ENCODE measurements at regions not wholly inside any gene's neighbourhood (a gene's known extent, or its start where the extent isn't known, plus 50 kb on each side); places are given as distances from the start of the nearest gene placed in this dataset.
"Not testable (repeated sequence)": the region's sequence is repeated elsewhere in the genome, so short reads cannot be mapped to it uniquely, and the experiment has no call there.

DNA sequence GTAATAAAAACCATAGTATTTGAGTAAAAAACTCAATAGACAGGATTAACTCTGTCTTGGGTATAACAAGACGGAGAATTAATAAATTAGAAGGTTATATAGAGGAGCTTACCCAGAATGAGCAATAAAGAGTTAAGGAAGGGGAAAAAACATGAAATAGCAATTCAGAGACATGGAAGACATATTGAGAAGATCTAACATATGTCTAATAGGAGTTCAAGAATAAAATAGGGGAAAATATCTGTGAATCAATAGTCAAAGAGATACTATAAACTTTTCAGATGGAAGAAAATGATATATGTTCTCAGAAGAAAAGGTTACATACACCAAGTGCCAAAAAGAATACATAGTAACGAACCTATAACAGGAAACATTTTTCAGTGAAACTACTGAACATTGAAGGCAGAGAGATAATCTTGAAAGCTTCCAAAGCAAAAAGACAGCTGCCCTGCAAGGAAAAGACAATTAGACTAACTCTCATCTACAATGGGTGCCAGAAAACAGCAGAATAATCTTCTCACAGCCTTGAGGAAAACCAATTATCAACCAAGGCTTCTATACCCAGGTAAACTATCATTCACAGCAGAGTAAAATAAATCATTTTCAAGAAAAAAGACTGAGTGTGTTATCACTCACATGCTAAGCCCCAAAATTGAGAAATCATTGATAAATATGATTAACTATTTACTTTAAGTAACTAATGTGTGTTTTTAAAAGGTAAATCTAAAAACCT, 106.0 kb downstream of the ENC1 start:
- Histone ChIP-seq H3K27ac (ENCODE audit: low read length) (no peak overlapping the region), H3K27me3 (ENCODE audit: control insufficient read depth in 1 of 2, insufficient read depth in 2 of 2, low read length in 2 of 2) (no peaks in the 10 kb centered on the region), H3K9ac (ENCODE audit: low read length in 2 of 2) (no peak overlapping the region), H3K9me3 (ENCODE audit: control insufficient read depth in 2 of 2, low read length in 2 of 2) (peaks cover 0 to 3% of the 10 kb centered on the region in 2 donors), H3K4me3 (ENCODE audit: low read length in 2 of 2) (no peak overlapping the region), H3K36me3 (ENCODE audit: control insufficient read depth in 2 of 2, insufficient read depth in 2 of 2, low read length in 2 of 2) (no peaks in the 10 kb centered on the region), H3K4me1 (ENCODE audit: control insufficient read depth, insufficient read depth, low read length) (no peaks in the 10 kb centered on the region)

DNA sequence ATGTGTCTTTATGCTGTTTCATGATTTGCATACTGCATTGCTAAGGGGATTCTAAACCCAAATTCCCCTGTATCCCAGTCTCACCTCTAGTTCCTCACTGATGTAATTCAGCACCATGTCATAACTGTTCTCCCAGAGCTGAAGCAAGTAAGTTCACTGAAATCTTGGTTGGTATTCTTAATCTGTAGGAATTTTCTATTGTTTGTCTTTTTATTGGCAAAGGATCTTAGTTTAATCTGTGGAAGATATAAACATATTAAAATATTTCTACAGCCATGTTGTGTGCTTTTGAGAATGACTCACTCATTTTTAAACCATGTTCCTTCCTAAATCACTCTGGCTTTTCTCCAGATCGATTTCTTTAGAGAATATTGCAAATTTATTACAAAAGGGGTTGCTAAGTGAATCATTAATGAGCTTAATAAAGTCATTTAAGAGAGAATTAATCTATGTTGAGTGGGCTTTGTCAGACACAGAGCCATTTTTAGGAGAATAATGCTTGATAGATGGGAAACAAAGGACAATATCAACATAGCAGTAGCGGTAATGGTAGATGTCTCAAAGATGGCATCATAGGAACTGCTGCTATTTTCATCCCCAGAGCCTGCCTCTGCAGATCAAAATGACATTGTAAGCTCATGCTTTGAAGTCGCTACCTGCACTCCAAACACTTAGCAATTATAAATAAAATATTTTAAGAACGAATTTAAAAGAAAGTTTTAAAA, 110.0 kb downstream of the ENC1 start:
- no peak overlapping the region for H3K27ac ChIP-seq (ENCODE audit: low read length)
- no peak overlapping the region for H3K4me3 ChIP-seq (ENCODE audit: low read length in 2 of 2)
- H3K27me3 ChIP-seq (ENCODE audit: control insufficient read depth in 1 of 2, insufficient read depth in 2 of 2, low read length in 2 of 2) = no peaks in the 10 kb centered on the region
- no peak overlapping the region for H3K9ac ChIP-seq (ENCODE audit: low read length in 2 of 2)
- H3K36me3 ChIP-seq (ENCODE audit: control insufficient read depth in 2 of 2, insufficient read depth in 2 of 2, low read length in 2 of 2) = no peaks in the 10 kb centered on the region
- H3K9me3 ChIP-seq (ENCODE audit: control insufficient read depth in 2 of 2, low read length in 2 of 2) = peaks cover 0 to 3% of the 10 kb centered on the region in 2 donors
- H3K4me1 ChIP-seq (ENCODE audit: control insufficient read depth, insufficient read depth, low read length) = no peaks in the 10 kb centered on the region

DNA sequence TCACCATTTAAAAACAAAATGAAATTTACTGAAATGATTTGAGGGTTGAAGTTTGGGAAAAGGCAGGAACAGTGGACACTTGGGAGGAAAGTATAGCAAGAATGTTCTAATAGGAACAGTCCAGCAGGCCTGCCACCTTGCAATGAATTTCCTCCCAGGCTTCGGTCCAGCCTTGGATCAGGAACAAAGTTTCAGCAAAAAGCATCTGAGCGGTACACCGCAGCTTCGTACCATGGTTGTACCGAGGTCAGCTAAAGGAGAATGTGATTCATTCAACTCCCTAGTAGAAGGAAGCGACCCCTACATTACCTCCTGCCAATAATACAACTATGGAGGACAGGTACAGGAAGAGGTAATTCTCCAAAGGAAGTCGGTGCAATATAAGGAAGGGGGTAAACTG, 111.4 kb downstream of the ENC1 start:
- Histone ChIP-seq H3K27me3 (ENCODE audit: control insufficient read depth in 1 of 2, insufficient read depth in 2 of 2, low read length in 2 of 2) (no peaks in the 10 kb centered on the region), H3K4me3 (ENCODE audit: low read length in 2 of 2) (no peak overlapping the region), H3K4me1 (ENCODE audit: control insufficient read depth, insufficient read depth, low read length) (no peaks in the 10 kb centered on the region), H3K27ac (ENCODE audit: low read length) (no peak overlapping the region), H3K36me3 (ENCODE audit: control insufficient read depth in 2 of 2, insufficient read depth in 2 of 2, low read length in 2 of 2) (no peaks in the 10 kb centered on the region), H3K9me3 (ENCODE audit: control insufficient read depth in 2 of 2, low read length in 2 of 2) (no peaks in the 10 kb centered on the region), H3K9ac (ENCODE audit: low read length in 2 of 2) (no peak overlapping the region)

DNA sequence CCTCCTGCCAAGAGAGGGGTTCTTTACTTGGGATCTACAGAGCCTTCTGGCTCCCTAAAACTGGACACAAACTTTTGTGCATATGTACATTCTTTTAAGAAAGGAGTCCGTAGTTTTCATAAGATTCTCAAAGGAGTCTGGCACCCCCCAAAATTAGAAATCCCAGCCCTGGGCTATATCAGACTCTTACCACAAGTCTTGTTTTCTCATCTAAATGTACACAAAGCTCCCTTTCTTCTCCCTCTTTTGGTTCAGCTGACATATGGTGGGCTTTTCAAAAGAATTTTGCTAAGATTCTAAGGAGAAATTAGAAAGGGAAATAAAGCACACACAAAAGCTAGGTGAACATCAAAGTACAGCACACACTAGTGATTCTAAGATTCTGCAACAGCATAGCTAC, 114.4 kb downstream of the ENC1 start:
- Histone ChIP-seq H3K9me3 (ENCODE audit: control insufficient read depth in 2 of 2, low read length in 2 of 2) (no peaks in the 10 kb centered on the region), H3K36me3 (ENCODE audit: control insufficient read depth in 2 of 2, insufficient read depth in 2 of 2, low read length in 2 of 2) (no peaks in the 10 kb centered on the region), H3K4me3 (ENCODE audit: low read length in 2 of 2) (no peak overlapping the region), H3K27me3 (ENCODE audit: control insufficient read depth in 1 of 2, insufficient read depth in 2 of 2, low read length in 2 of 2) (no peaks in the 10 kb centered on the region), H3K9ac (ENCODE audit: low read length in 2 of 2) (no peak overlapping the region), H3K4me1 (ENCODE audit: control insufficient read depth, insufficient read depth, low read length) (no peaks in the 10 kb centered on the region), H3K27ac (ENCODE audit: low read length) (no peak overlapping the region)

DNA sequence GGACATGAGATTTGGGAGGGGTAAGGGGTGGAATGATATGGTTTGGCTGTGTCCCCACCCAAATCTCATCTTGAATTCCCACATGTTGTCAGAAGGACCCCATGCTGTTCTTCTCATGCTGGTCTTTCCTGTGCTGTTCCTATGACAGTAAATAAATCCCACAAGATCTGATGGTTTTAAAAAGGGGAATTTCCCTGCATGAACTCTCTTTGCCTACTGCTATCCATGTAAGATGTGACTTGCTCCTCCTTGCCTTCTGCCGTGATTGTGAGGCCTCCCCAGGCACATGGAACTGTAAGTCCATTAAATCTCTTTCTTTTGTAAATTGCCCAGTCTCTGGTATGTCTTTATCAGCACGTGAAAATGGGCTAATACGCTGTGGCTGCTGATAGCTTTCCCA, 115.8 kb downstream of the ENC1 start:
- not testable (repeated sequence) for H3K4me3 ChIP-seq (ENCODE audit: low read length in 2 of 2); H3K27me3 ChIP-seq (ENCODE audit: control insufficient read depth in 1 of 2, insufficient read depth in 2 of 2, low read length in 2 of 2); H3K9me3 ChIP-seq (ENCODE audit: control insufficient read depth in 2 of 2, low read length in 2 of 2); H3K36me3 ChIP-seq (ENCODE audit: control insufficient read depth in 2 of 2, insufficient read depth in 2 of 2, low read length in 2 of 2); H3K27ac ChIP-seq (ENCODE audit: low read length); H3K4me1 ChIP-seq (ENCODE audit: control insufficient read depth, insufficient read depth, low read length); H3K9ac ChIP-seq (ENCODE audit: low read length in 2 of 2)

DNA sequence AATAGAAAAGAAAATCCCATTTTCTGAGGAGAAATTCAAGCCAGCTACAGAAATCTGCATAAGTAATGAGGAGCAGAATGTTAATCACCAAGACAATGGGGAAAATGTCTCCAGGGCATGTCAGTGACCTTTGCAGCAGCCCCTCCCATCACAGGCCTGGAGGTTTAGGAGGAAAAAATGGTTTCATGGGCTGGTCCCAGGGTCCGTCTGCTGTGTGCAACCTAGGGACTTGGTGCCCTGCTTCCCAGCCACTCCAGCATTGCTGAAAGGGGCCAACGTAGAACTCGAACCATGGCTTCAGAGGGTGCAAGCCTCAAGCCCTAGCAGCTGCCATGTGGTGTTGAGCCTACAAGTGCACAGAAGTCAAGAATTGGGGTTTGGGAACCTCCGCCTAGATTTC, 116.8 kb downstream of the ENC1 start:
- not testable (repeated sequence) for H3K27ac ChIP-seq (ENCODE audit: low read length); H3K9me3 ChIP-seq (ENCODE audit: control insufficient read depth in 2 of 2, low read length in 2 of 2); H3K36me3 ChIP-seq (ENCODE audit: control insufficient read depth in 2 of 2, insufficient read depth in 2 of 2, low read length in 2 of 2); H3K4me1 ChIP-seq (ENCODE audit: control insufficient read depth, insufficient read depth, low read length); H3K9ac ChIP-seq (ENCODE audit: low read length in 2 of 2); H3K4me3 ChIP-seq (ENCODE audit: low read length in 2 of 2); H3K27me3 ChIP-seq (ENCODE audit: control insufficient read depth in 1 of 2, insufficient read depth in 2 of 2, low read length in 2 of 2)

DNA sequence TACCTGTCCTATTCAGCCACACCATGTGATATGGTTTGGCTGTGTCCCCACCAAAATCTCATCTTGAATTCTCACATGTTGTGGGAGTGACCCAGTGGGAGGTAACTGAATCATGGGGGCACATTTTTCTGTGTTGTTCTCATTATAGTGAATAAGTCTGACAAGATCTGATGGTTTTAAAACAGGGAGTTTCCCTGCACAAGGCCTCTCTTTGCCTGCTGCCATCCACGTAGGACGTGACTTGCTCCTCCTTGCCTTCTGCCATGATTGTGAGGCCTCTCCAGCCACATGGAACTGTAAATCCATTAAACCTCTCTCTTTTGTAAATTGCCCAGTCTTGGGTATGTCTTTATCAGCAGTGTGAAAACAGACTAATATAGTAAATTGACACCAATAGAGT, 117.7 kb downstream of the ENC1 start:
- H3K36me3 ChIP-seq (ENCODE audit: control insufficient read depth in 2 of 2, insufficient read depth in 2 of 2, low read length in 2 of 2); H3K9ac ChIP-seq (ENCODE audit: low read length in 2 of 2); H3K27me3 ChIP-seq (ENCODE audit: control insufficient read depth in 1 of 2, insufficient read depth in 2 of 2, low read length in 2 of 2); H3K4me1 ChIP-seq (ENCODE audit: control insufficient read depth, insufficient read depth, low read length); H3K4me3 ChIP-seq (ENCODE audit: low read length in 2 of 2); H3K9me3 ChIP-seq (ENCODE audit: control insufficient read depth in 2 of 2, low read length in 2 of 2); H3K27ac ChIP-seq (ENCODE audit: low read length): not testable (repeated sequence)

- Histone ChIP-seq H3K36me3 (ENCODE audit: control insufficient read depth in 2 of 2, insufficient read depth in 2 of 2, low read length in 2 of 2) (no peaks in the 10 kb centered on the region), H3K27me3 (ENCODE audit: control insufficient read depth in 1 of 2, insufficient read depth in 2 of 2, low read length in 2 of 2) (no peaks in the 10 kb centered on the region), H3K9me3 (ENCODE audit: control insufficient read depth in 2 of 2, low read length in 2 of 2) (no peaks in the 10 kb centered on the region), H3K9ac (ENCODE audit: low read length in 2 of 2) (no peak overlapping the region), H3K27ac (ENCODE audit: low read length) (no peak overlapping the region), H3K4me1 (ENCODE audit: control insufficient read depth, insufficient read depth, low read length) (no peaks in the 10 kb centered on the region), H3K4me3 (ENCODE audit: low read length in 2 of 2) (no peak overlapping the region)
These were observed 119.1 kb downstream of the ENC1 start for GRCh38 chr5:74521401-74521800.

GRCh38 chr5:74519679-74520078, 120.8 kb downstream of the ENC1 start:
- Histone ChIP-seq H3K36me3 (ENCODE audit: control insufficient read depth in 2 of 2, insufficient read depth in 2 of 2, low read length in 2 of 2) (no peaks in the 10 kb centered on the region), H3K27ac (ENCODE audit: low read length) (no peak overlapping the region), H3K27me3 (ENCODE audit: control insufficient read depth in 1 of 2, insufficient read depth in 2 of 2, low read length in 2 of 2) (no peaks in the 10 kb centered on the region), H3K4me1 (ENCODE audit: control insufficient read depth, insufficient read depth, low read length) (no peaks in the 10 kb centered on the region), H3K4me3 (ENCODE audit: low read length in 2 of 2) (no peak overlapping the region), H3K9ac (ENCODE audit: low read length in 2 of 2) (no peak overlapping the region), H3K9me3 (ENCODE audit: control insufficient read depth in 2 of 2, low read length in 2 of 2) (no peaks in the 10 kb centered on the region)

DNA sequence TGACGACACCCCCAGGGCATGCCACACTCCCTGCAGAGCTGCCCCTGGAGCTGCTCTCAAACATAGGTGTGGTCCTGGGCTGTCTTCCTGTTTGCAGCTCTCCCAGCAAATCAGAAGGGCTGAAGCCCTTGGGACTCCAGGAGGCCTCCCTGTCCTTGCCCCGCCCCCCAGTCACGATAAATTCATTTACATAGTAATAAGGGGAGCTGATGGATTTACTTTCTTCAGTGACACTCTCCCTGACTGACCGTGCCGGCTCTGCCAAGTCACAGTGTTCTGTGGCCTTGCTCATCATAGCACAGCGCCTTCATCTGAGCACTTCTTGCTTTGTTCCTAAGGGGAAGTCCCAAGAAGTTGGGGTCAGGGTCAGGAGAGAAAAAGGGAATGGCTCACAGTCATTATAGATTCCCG, 121.4 kb downstream of the ENC1 start:
- H3K9ac ChIP-seq (ENCODE audit: low read length in 2 of 2) = no peak overlapping the region
- H3K36me3 ChIP-seq (ENCODE audit: control insufficient read depth in 2 of 2, insufficient read depth in 2 of 2, low read length in 2 of 2) = no peaks in the 10 kb centered on the region
- no peaks in the 10 kb centered on the region for H3K27me3 ChIP-seq (ENCODE audit: control insufficient read depth in 1 of 2, insufficient read depth in 2 of 2, low read length in 2 of 2)
- H3K27ac ChIP-seq (ENCODE audit: low read length) = no peak overlapping the region
- no peaks in the 10 kb centered on the region for H3K9me3 ChIP-seq (ENCODE audit: control insufficient read depth in 2 of 2, low read length in 2 of 2)
- H3K4me1 ChIP-seq (ENCODE audit: control insufficient read depth, insufficient read depth, low read length) = no peaks in the 10 kb centered on the region
- no peak overlapping the region for H3K4me3 ChIP-seq (ENCODE audit: low read length in 2 of 2)

DNA sequence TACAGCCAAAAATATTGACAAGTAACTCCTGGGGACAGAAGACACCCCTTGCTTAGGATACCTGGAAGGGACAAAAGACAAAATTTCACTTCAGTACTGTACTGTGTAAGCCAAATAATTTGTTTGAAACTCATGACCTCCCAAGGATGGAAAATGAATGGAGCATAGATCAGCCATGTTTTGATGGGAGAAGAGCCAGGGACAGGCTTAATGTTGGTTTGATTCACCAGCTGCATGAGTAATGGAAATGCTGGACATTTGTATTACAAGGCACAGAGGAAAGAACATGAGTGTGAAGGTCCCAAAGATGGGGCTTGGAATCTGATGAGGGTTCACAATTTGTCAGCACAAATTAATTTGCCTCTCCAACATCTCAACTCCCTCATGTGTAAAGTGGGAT, 122.8 kb downstream of the ENC1 start:
- Histone ChIP-seq H3K36me3 (ENCODE audit: control insufficient read depth in 2 of 2, insufficient read depth in 2 of 2, low read length in 2 of 2) (no peaks in the 10 kb centered on the region), H3K27me3 (ENCODE audit: control insufficient read depth in 1 of 2, insufficient read depth in 2 of 2, low read length in 2 of 2) (no peaks in the 10 kb centered on the region), H3K9ac (ENCODE audit: low read length in 2 of 2) (no peak overlapping the region), H3K27ac (ENCODE audit: low read length) (no peak overlapping the region), H3K4me3 (ENCODE audit: low read length in 2 of 2) (no peak overlapping the region), H3K9me3 (ENCODE audit: control insufficient read depth in 2 of 2, low read length in 2 of 2) (no peaks in the 10 kb centered on the region), H3K4me1 (ENCODE audit: control insufficient read depth, insufficient read depth, low read length) (no peaks in the 10 kb centered on the region)
